HG03457 (cell line): ENCODE measurements at regions not wholly inside any gene's neighbourhood (a gene's known extent, or its start where the extent isn't known, plus 50 kb on each side); places are given as distances from the start of the nearest gene placed in this dataset.
"Not testable (repeated sequence)": the region's sequence is repeated elsewhere in the genome, so short reads cannot be mapped to it uniquely, and the experiment has no call there.

Experiments
- ATAC-seq: cut with Tn5 transposase; IDR thresholded peaks from one replicate; pipeline ENCODE4 v1.9.1; 2021; ENCODE audit warnings: moderate number of reproducible peaks; ENCODE audit not compliant: unreplicated experiment

GRCh38 chr5:24232041-24232440 lies 412.7 kb downstream of the CDH10 start:
- ATAC-seq = no peak

- ATAC-seq = no peak
Observed at GRCh38 chr5:24232929-24233498, 411.8 kb downstream of the CDH10 start.

GRCh38 chr5:24235946-24236345 lies 408.8 kb downstream of the CDH10 start:
- no peak for ATAC-seq

- no peak for ATAC-seq
Observed at GRCh38 chr5:24245821-24246220, 399.0 kb downstream of the CDH10 start.

- ATAC-seq = no peak
Observed at GRCh38 chr5:24264547-24264946, 380.2 kb downstream of the CDH10 start.

- no peak for ATAC-seq
Observed at GRCh38 chr5:24265306-24265705, 379.5 kb downstream of the CDH10 start.

- no peak for ATAC-seq
Observed at GRCh38 chr5:24268482-24269056, 376.2 kb downstream of the CDH10 start.

- ATAC-seq = not testable (repeated sequence)
Observed at GRCh38 chr5:24271702-24272118, 373.1 kb downstream of the CDH10 start.

GRCh38 chr5:24272741-24273140 lies 372.0 kb downstream of the CDH10 start:
- no peak for ATAC-seq

GRCh38 chr5:24280215-24280614 lies 364.6 kb downstream of the CDH10 start:
- no peak for ATAC-seq

- ATAC-seq = no peak
Observed at GRCh38 chr5:24281818-24282217, 363.0 kb downstream of the CDH10 start.

- no peak for ATAC-seq
Observed at GRCh38 chr5:24289582-24290335, 355.0 kb downstream of the CDH10 start.

- ATAC-seq = no peak
Observed at GRCh38 chr5:24290536-24290935, 354.2 kb downstream of the CDH10 start.

GRCh38 chr5:24291916-24292315 lies 352.9 kb downstream of the CDH10 start:
- no peak for ATAC-seq

GRCh38 chr5:24294333-24294732 lies 350.4 kb downstream of the CDH10 start:
- ATAC-seq = no peak

- ATAC-seq = no peak
Observed at GRCh38 chr5:24314106-24314505, 330.7 kb downstream of the CDH10 start.

GRCh38 chr5:24320643-24321042 lies 324.1 kb downstream of the CDH10 start:
- no peak for ATAC-seq

GRCh38 chr5:24325306-24325832 lies 319.4 kb downstream of the CDH10 start:
- no peak for ATAC-seq

- ATAC-seq = no peak
Observed at GRCh38 chr5:24331531-24331930, 313.2 kb downstream of the CDH10 start.

GRCh38 chr5:24347158-24347557 lies 297.6 kb downstream of the CDH10 start:
- no peak for ATAC-seq

- no peak for ATAC-seq
Observed at GRCh38 chr5:24351285-24351684, 293.5 kb downstream of the CDH10 start.

GRCh38 chr5:24353016-24353415 lies 291.8 kb downstream of the CDH10 start:
- no peak for ATAC-seq
